CD14-positive monocyte (primary cell): ENCODE measurements at regions not wholly inside any gene's neighbourhood (a gene's known extent, or its start where the extent isn't known, plus 50 kb on each side); places are given as distances from the start of the nearest gene placed in this dataset.

Experiments used
- DNase-seq, 3 donors: peaks; one replicate each; pipeline ENCODE4 v3.0.0-alpha.2; 2011 to 2022
- H2AFZ ChIP-seq: 2 replicates; pipeline ENCODE4 v1.6.0; 2012; ENCODE audit warnings: mild to moderate bottlenecking, low read depth, low read length, inconsistent platforms; ENCODE audit not compliant: insufficient read depth, poor library complexity, severe bottlenecking
- H3K27ac ChIP-seq, 2 donors: 1 replicate in 1 of 2; 2 replicates in 1 of 2; pipeline ENCODE4 v1.5.1; 2012 to 2013; ENCODE audit warnings: low read length in 2 of 2, control low read depth in 1 of 2, inconsistent platforms in 1 of 2, low read depth in 1 of 2, mild to moderate bottlenecking in 1 of 2
- H3K27me3 ChIP-seq, 2 donors: one replicate each; pipeline versions ENCODE4 v1.6.0 to v1.6.1; 2011 to 2013; ENCODE audit warnings: low read length in 2 of 2; ENCODE audit not compliant: control insufficient read depth in 2 of 2, insufficient read depth in 2 of 2
- H3K36me3 ChIP-seq, 2 donors: replicated peaks in 1 of 2; 1 replicate in 1 of 2; 2 replicates in 1 of 2; pipeline versions ENCODE4 v1.5.1 to v1.6.1; 2012 to 2013; ENCODE audit warnings: low read length in 2 of 2, control low read depth in 1 of 2, inconsistent platforms in 1 of 2, mild to moderate bottlenecking in 1 of 2; ENCODE audit not compliant: insufficient read depth in 2 of 2, control insufficient read depth in 1 of 2
- H3K4me1 ChIP-seq, 2 donors: 1 replicate in 1 of 2; 2 replicates in 1 of 2; pipeline versions ENCODE4 v1.5.1 to v1.6.1; 2012 to 2013; ENCODE audit warnings: low read length in 2 of 2, control low read depth in 1 of 2, inconsistent platforms in 1 of 2, mild to moderate bottlenecking in 1 of 2, moderate library complexity in 1 of 2; ENCODE audit not compliant: insufficient read depth in 2 of 2, control insufficient read depth in 1 of 2
- H3K4me2 ChIP-seq: replicated peaks from 2 replicates; pipeline ENCODE3; 2012; ENCODE audit warnings: low read length, moderate library complexity, mild to moderate bottlenecking; ENCODE audit not compliant: poor library complexity, severe bottlenecking; ENCODE audit errors: extremely low read depth
- H3K4me3 ChIP-seq, 3 experiments: fragments of 200-600 bp in 1 of 3; sonication (generic) in 1 of 3; replicated peaks in 1 of 3; 1 replicate in 2 of 3; 2 replicates in 1 of 3; pipeline ENCODE4 v1.5.1; 2011 to 2013; ENCODE audit warnings: low read length in 3 of 3, mild to moderate bottlenecking in 3 of 3, control low read depth in 2 of 3, low read depth in 2 of 3, inconsistent platforms in 1 of 3, moderate library complexity in 1 of 3
- H3K79me2 ChIP-seq: 2 replicates; pipeline ENCODE4 v1.6.0; 2012; ENCODE audit warnings: mild to moderate bottlenecking, control low read depth, inconsistent platforms, low read length, moderate library complexity; ENCODE audit not compliant: insufficient read depth
- H3K9ac ChIP-seq: 2 replicates; pipeline ENCODE4 v1.6.0; 2017; ENCODE audit warnings: low read length, mild to moderate bottlenecking; ENCODE audit not compliant: insufficient read depth, poor library complexity, severe bottlenecking
- H3K9me3 ChIP-seq, 2 donors: replicated peaks in 1 of 2; 1 replicate in 1 of 2; 2 replicates in 1 of 2; pipeline versions ENCODE4 v1.5.1 to v1.6.1; 2012 to 2013; ENCODE audit warnings: low read length in 2 of 2, control low read depth in 1 of 2; ENCODE audit not compliant: control insufficient read depth in 1 of 2, insufficient read depth in 1 of 2
- H4K20me1 ChIP-seq: 2 replicates; pipeline ENCODE4 v1.6.0; 2012; ENCODE audit warnings: mild to moderate bottlenecking, low read length, control low read depth, moderate library complexity; ENCODE audit not compliant: insufficient read depth
- H3K27ac Mint-ChIP-seq, 7 donors: one replicate each; pipeline ENCODE4 v1.8.0; 2020; ENCODE audit warnings: mild to moderate bottlenecking in 7 of 7, mixed read lengths in 7 of 7, moderate library complexity in 6 of 7, inconsistent platforms in 2 of 7
- H3K27me3 Mint-ChIP-seq, 3 donors: one replicate each; pipeline ENCODE4 v1.8.0; 2021 to 2022; ENCODE audit warnings: low read depth in 3 of 3, mild to moderate bottlenecking in 3 of 3, mixed read lengths in 3 of 3, moderate library complexity in 3 of 3, inconsistent platforms in 1 of 3
- H3K36me3 Mint-ChIP-seq, 2 donors: one replicate each; pipeline ENCODE4 v1.8.0; 2020; ENCODE audit warnings: mixed read lengths in 2 of 2, inconsistent platforms in 1 of 2, mild to moderate bottlenecking in 1 of 2
- H3K4me1 Mint-ChIP-seq: one replicate; pipeline ENCODE4 v1.8.0; 2020; ENCODE audit warnings: mild to moderate bottlenecking, mixed read lengths
- H3K4me3 Mint-ChIP-seq, 2 donors: one replicate each; pipeline ENCODE4 v1.8.0; 2020; ENCODE audit warnings: mild to moderate bottlenecking in 2 of 2, mixed read lengths in 2 of 2, moderate library complexity in 1 of 2
- H3K9me3 Mint-ChIP-seq, 7 donors: one replicate each; pipeline ENCODE4 v1.8.0; 2020 to 2022; ENCODE audit warnings: mixed read lengths in 7 of 7, mild to moderate bottlenecking in 6 of 7, moderate library complexity in 6 of 7, inconsistent platforms in 2 of 7
- CTCF ChIP-seq: fragments of 200-600 bp; IDR thresholded peaks from one replicate; pipeline ENCODE4 v1.8.0; 2022; ENCODE audit warnings: antibody characterized with exemption, mild to moderate bottlenecking
- WGBS: methylation state at CpG from one replicate; pipeline ENCODE4 v1.1.5; 2013; ENCODE audit warnings: missing lambda C conversion rate; ENCODE audit not compliant: insufficient coverage; 5-methylcytosine and 5-hydroxymethylcytosine counted together
- intact Hi-C, 2 donors: fragments of 100-400 bp; cut with micrococcal nuclease; formaldehyde crosslinking; loops; one replicate each; pipeline versions ENCODE4 v1.15.0 to v1.15.1; 2023

GRCh38 chr2:204299766-204300165 lies 245.5 kb upstream of the PARD3B start:
- Histone ChIP-seq H2AFZ (no peak overlapping the region), H3K4me2 (no peak overlapping the region), H3K36me3 (no peaks in the 10 kb centered on the region), H3K9ac (no peak overlapping the region), H3K9me3 (no peaks in the 10 kb centered on the region), H3K27ac (no peak overlapping the region), H3K4me3 (no peak overlapping the region), H3K79me2 (no peaks in the 10 kb centered on the region), H4K20me1 (no peaks in the 10 kb centered on the region), H3K4me1 (no peaks in the 10 kb centered on the region), H3K27me3 (no peaks in the 10 kb centered on the region)
- no CpG with 5 or more reads among the region's 1 CpG for WGBS
- Mint-ChIP-seq H3K4me3 (no peak overlapping the region), H3K9me3 (peaks cover 0 to 3% (median 0%) of the 10 kb centered on the region in 7 donors), H3K27ac (no peak overlapping the region), H3K4me1 (no peaks in the 10 kb centered on the region), H3K27me3 (peaks cover 0 to 6% (median 2%) of the 10 kb centered on the region in 3 donors), H3K36me3 (no peaks in the 10 kb centered on the region)
- intact Hi-C loops: no loop called here
- DNase-seq: no peak
- no peak for TF ChIP-seq CTCF

- H2AFZ ChIP-seq: no peak overlapping the region
- no peaks in the 10 kb centered on the region for H3K36me3 Mint-ChIP-seq
- no peak overlapping the region for H3K27ac ChIP-seq
- H3K79me2 ChIP-seq: no peaks in the 10 kb centered on the region
- H3K4me1 Mint-ChIP-seq: no peaks in the 10 kb centered on the region
- H4K20me1 ChIP-seq: no peaks in the 10 kb centered on the region
- H3K27me3 ChIP-seq: no peaks in the 10 kb centered on the region
- no peaks in the 10 kb centered on the region for H3K9me3 ChIP-seq
- H3K36me3 ChIP-seq: no peaks in the 10 kb centered on the region
- H3K9ac ChIP-seq: no peak overlapping the region
- no peak for TF ChIP-seq CTCF
- peaks cover 0 to 2% (median 0%) of the 10 kb centered on the region in 7 donors for H3K9me3 Mint-ChIP-seq
- no peak overlapping the region for H3K4me3 Mint-ChIP-seq
- peaks cover 0 to 5% (median 0%) of the 10 kb centered on the region in 3 donors for H3K27me3 Mint-ChIP-seq
- 97% methylated on average over 4 of the region's 4 CpGs for WGBS
- H3K4me2 ChIP-seq: no peak overlapping the region
- no peaks in the 10 kb centered on the region for H3K4me1 ChIP-seq
- intact Hi-C loops: no loop called here
- H3K27ac Mint-ChIP-seq: no peak overlapping the region
- no peak overlapping the region for H3K4me3 ChIP-seq
- no peak for DNase-seq
These were observed 238.6 kb upstream of the PARD3B start for GRCh38 chr2:204306667-204307066.
